GM21786 (cell line): ENCODE measurements at regions not wholly inside any gene's neighbourhood (a gene's known extent, or its start where the extent isn't known, plus 50 kb on each side); places are given as distances from the start of the nearest gene placed in this dataset.

Source experiments
- ATAC-seq: cut with Tn5 transposase; IDR thresholded peaks from one replicate; pipeline ENCODE4 v1.9.1; 2021; ENCODE audit not compliant: unreplicated experiment

- ATAC-seq, result no peak
Observed at GRCh38 chr11:128198216-128198772, 389.1 kb downstream of the ETS1 start.

DNA sequence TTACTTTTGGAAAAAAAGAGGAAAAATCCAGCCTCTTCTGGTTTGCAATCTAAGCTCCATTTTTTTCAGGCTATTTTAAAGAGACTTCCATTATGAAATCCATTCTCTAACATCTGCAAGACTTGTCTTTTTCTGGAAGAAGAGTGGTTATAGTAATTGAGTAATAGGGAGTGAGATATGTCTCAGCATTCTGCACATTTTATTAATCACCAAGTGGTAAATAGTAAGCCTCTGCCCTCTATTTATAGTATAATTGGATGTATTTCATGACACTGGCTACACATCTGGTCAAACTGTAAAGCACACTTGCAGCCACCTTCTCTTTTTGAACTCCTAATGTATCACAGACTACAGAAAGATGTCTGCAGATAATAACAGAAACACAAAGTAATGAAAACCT is 391.1 kb downstream of the ETS1 start:
- no peak for ATAC-seq

DNA sequence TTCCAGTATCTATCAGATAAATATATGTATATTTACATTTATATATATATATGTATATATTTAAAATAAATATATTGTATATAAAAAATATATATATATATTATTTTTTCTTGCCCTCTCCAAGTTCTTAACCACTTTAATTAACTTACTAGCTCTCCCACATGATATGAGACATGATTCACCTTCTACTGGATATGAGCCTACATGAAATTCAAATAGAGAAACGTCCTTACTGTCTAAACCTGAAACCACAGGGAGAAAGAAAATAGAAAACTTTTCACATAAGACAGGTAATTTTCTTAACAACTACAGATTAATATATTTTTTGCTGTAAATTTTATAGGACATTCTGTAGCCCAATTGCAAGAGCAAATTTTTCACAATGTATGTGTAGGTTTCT is 391.6 kb downstream of the ETS1 start:
- ATAC-seq, result no peak

GRCh38 chr11:128195057-128195751 is 392.2 kb downstream of the ETS1 start:
- ATAC-seq, result no peak

GRCh38 chr11:128194216-128194615 is 393.1 kb downstream of the ETS1 start:
- ATAC-seq, result no peak

- ATAC-seq, result no peak
Observed at GRCh38 chr11:128193615-128194014, 393.7 kb downstream of the ETS1 start.

DNA sequence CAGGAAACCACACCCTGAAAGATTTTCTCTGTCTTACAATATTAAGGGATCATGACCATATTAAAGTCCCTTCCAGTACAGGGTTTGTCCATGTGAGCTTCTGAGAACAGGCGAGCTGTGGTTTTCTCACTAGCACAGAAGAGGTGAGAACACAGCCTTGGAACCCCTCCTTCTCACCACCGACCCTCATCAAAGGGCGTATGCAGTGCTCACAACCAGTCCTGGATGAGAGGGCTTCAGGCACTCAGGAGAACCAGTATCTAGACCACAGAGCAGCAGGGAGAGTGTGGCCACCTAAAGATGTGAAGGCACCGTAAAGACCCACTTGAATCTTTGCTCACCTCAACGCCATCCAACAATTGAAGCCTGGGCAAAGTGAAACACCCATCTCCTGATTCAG is 397.0 kb downstream of the ETS1 start:
- no peak for ATAC-seq

DNA sequence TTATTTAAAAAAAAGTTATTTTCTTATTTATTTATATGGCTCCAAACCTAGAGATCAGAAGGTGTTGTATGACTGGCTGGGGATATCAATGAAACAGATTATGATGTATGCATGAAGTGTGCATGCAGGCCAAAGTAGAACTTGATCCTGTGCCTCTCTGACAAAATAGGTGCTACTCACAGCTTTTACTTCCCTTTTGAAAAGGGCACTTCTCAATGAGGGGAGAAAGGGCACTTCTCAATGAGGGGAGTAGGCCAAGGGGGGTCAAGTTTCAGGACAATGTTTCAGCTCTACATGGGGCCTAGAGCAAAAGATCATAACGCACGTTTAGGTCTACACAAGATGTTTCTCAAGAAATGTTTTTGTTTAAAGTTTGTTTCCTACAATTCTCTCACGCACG is 397.5 kb downstream of the ETS1 start:
- no peak for ATAC-seq

DNA sequence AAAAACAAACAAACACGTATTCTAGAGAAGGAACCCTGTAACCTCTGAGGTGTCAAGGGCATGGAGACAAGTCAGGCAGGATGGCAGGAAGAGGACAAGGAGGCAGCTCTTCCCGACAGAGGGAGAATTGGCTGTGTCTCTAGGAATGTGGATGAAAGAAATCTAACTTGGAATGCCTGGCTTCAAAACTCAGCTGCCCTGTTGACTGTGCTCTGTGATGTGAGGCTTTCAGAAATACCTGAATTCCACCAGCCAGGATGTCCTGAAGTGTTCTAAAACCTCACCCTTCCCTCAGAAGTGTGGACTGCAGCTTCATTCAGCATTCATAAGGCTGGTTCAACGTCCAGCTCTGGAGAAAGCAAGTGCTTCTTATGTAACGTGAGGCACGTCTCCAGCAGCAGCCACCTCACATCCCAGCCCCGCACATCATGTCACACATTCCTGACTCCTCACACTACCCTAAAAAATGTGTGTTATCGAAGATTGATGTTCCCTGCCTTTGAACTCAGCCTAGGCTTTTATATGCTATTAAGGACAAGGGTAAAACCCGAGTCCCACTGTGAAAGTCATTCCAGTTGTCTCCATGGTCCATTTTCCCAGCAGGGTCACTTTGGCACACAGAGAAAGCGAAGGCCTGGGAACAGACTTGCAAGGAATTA is 398.9 kb downstream of the ETS1 start:
- ATAC-seq, result no peak

DNA sequence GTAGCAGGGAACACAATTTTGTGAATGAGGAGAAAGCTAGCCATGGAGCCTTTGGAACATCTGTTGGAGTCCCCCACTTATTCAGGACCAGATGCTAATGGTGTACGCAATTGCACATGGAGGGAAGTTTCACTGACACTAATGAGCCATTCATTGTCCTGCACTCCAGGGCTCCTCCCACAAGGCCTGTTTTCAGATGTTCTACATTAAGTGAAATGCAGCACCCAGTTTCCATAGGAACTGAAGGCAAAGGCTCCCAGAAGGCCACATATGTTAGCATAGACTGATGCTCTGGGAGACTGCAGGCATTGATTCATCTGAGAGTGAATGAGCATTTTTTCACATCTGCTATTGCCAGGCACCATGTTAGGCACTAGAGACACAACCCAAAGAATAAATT is 399.5 kb downstream of the ETS1 start:
- no peak for ATAC-seq

GRCh38 chr11:128187377-128187776 is 400.0 kb downstream of the ETS1 start:
- ATAC-seq, result no peak

DNA sequence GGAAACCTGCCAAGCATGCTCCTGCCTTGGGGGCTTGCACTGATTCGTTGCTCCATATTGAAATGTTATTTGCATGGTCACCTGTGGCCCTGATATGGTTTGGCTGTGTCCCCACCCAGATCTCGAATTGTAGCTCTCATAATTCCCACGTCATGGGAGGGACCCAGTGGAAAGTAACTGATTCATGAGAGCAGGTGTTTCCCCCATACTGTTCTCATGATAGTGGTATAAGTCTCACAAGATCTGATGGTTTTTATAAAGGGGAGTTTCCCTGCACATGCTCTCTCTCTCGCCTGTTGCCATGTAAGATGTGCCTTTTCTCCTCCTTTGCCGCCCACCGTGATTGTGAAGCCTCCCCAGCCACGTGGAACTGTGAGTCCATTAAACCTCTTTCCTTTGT is 402.4 kb downstream of the ETS1 start:
- no peak for ATAC-seq

DNA sequence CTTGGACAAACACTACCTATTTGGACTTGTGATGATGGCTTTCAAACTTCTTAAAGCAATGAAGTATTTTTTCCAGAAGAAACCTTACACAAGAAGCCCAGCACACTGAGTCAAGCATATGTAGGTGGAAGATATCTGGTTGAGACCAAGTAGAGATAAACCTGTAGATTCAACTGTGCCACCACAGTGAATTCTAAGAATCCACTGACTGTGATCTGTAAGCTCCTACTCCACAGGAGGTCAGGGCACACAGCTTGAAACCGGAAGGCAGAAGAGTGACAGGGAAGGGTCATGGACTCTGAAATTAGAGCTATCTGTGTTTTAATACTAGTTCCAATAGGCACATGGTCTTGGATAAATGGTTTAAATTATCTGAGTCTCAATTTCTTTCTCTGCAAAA is 404.5 kb downstream of the ETS1 start:
- ATAC-seq, result no peak

- ATAC-seq, result no peak
Observed at GRCh38 chr11:128181984-128182383, 405.4 kb downstream of the ETS1 start.

DNA sequence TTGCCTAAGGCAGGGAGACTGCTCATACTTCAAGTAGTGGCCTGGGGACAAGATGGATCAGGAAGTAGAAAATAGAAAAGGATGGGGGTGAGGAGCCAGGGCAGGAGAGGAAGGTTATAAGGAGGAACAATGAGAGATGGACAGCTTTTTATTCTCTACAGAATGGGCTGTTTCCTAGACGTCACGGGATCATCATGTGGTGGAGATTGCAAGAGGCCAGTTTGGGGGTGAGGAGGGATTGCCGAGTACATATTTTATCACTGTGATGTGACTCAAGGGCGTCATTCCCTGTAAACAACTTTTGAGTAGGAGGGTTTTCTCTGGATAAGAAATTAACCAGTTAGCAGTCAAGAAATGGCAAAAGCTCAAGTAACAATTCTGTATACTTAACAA is 406.3 kb downstream of the ETS1 start:
- no peak for ATAC-seq

DNA sequence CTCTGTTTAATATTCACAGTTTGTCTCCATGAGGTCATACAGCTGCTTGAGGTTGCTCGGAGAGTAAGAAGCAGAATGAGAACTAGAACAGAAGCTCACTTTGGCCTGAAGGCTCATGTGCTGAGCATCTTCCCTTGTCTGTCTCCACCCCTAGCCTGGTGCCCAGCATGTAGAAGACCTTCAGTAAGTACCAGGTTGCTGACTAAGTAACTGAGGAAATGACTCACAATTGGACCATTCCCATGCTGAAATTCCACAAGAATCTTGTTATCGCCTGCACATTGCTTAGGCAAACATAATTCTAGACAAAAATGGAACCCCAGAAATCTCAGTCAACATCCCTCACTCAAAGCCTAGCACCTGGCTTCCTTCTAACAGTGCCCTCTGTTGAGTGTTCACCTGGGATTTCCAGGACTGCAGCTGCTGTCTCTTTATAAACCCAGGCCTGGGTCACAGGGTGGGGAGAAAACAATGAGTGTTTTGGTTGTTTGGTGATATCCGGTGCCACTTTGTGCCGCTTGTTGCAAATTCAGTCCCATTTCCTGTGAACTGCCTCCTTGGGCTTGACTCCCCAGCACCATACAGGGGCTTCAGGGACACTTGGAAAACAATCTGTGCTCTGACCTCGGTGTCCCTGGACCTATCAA is 406.8 kb downstream of the ETS1 start:
- ATAC-seq, result no peak

- ATAC-seq, result no peak
Observed at GRCh38 chr11:128179512-128179911, 407.8 kb downstream of the ETS1 start.

DNA sequence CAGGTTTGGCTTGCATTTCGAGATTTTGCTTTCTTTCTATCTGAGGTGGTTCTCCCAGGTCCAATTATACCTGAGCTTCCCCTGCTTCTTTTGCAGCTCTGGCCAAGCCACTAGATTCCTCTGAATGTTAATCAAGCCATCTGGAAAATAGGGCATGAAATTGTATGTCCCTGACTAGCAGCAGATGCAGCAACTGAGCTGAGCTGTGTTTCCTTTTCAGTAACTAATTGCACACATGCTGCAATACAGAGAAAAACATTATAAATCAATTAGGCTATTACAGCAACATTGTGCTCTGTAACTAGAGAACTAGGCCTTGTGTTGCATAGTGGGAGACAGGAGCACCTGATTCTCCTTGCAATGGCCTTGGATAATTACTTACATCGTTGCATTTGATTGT is 408.3 kb downstream of the ETS1 start:
- ATAC-seq, result no peak

GRCh38 chr11:128174465-128175291 is 412.7 kb downstream of the ETS1 start:
- no peak for ATAC-seq

- no peak for ATAC-seq
Observed at GRCh38 chr11:128172046-128172878, 415.1 kb downstream of the ETS1 start.
